ENCODE measurements at regions not wholly inside any gene's neighbourhood (a gene's known extent, or its start where the extent isn't known, plus 50 kb on each side); places are given as distances from the start of the nearest gene placed in this dataset.

DNA sequence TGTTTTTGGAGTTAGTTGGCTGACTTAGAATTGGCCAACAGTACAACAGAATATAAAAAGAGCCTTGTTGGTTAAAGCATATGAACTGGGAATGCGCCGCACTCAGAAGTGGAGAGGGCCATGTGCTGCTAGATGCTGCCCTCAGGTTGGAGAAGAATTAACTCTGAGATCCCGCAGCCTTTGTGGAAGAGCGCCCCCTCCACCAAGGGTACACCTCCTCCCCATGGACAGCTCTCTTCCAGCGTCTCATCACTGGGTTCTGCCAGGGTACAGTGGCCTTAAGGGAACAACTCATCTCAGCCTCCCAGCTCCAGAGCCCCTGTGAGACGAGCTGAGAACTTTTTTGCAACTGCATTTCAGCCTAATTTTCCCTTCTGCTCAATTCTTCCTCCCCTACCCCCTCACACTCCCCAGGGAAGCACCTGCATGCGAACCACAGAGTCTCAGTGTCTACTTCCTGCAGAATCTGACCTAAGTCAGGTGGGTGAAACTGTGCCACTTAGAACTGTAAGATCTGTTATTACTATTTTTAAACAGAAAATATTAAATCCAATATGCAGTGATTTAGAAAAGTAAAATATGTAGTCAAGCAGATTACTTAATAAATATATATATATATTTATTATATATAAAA lies 380.6 kb downstream of the RAB28 start:
- H3K4me2 ChIP-seq (ENCODE audit: control insufficient read depth, extremely low read depth, insufficient read depth, low read depth, low read length), result no peak overlapping the region
- no peak overlapping the region for H3K4me3 ChIP-seq (ENCODE audit: control insufficient read depth in 2 of 3, extremely low read depth in 1 of 3, insufficient read depth in 2 of 3, low read depth in 1 of 3, low read length in 3 of 3)
- H3K79me2 ChIP-seq (ENCODE audit: control insufficient read depth, insufficient read depth, low read length), result no peaks in the 10 kb centered on the region
- H3K9ac ChIP-seq (ENCODE audit: control insufficient read depth, extremely low read depth, insufficient read depth, low read length), result no peak overlapping the region
- no peaks in the 10 kb centered on the region for H4K20me1 ChIP-seq (ENCODE audit: control insufficient read depth, extremely low read depth, insufficient read depth, low read length)
- no peaks in the 10 kb centered on the region for H3K27me3 ChIP-seq (ENCODE audit: control insufficient read depth, extremely low read depth, insufficient read depth, low read length)
- no peak overlapping the region for H3K27ac ChIP-seq (ENCODE audit: control insufficient read depth, insufficient read depth, low read length)
- H3K4me1 ChIP-seq (ENCODE audit: control insufficient read depth, extremely low read depth, insufficient read depth, low read length), result no peaks in the 10 kb centered on the region
- DNase-seq (ENCODE audit: low read depth, low spot score) (no peak), FAIRE-seq (no peak)
- dilution Hi-C loops (cut with MboI; ENCODE audit: extremely low pct_ligation_motif_present, low sequenced_read_pairs), result no loop called here
- no peaks in the 10 kb centered on the region for H3K9me1 ChIP-seq (ENCODE audit: control insufficient read depth, extremely low read depth, insufficient read depth, low read length)
- H3K36me3 ChIP-seq (ENCODE audit: control insufficient read depth in 2 of 2, extremely low read depth in 1 of 2, insufficient read depth in 2 of 2, low read length in 2 of 2), result no peaks in the 10 kb centered on the region
- no peaks in the 10 kb centered on the region for H3K9me3 ChIP-seq (ENCODE audit: control insufficient read depth, low read depth, low read length)
- no peak for TF ChIP-seq EZH2 (IDR thresholded peaks at IDR 0.05; ENCODE audit: low read length)
- TF ChIP-seq, protein P1, sequence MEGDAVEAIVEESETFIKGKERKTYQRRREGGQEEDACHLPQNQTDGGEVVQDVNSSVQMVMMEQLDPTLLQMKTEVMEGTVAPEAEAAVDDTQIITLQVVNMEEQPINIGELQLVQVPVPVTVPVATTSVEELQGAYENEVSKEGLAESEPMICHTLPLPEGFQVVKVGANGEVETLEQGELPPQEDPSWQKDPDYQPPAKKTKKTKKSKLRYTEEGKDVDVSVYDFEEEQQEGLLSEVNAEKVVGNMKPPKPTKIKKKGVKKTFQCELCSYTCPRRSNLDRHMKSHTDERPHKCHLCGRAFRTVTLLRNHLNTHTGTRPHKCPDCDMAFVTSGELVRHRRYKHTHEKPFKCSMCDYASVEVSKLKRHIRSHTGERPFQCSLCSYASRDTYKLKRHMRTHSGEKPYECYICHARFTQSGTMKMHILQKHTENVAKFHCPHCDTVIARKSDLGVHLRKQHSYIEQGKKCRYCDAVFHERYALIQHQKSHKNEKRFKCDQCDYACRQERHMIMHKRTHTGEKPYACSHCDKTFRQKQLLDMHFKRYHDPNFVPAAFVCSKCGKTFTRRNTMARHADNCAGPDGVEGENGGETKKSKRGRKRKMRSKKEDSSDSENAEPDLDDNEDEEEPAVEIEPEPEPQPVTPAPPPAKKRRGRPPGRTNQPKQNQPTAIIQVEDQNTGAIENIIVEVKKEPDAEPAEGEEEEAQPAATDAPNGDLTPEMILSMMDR (optimal IDR thresholded peaks at IDR 0.05 in 1 of 3, IDR thresholded peaks at IDR 0.05 in 1 of 3, conservative IDR thresholded peaks at IDR 0.05 in 1 of 3; ENCODE audit: extremely low read depth in 1 of 3, insufficient read depth in 2 of 3, low read length in 3 of 3), result no peak
- no peak overlapping the region for H2AFZ ChIP-seq (ENCODE audit: control insufficient read depth, low read length)

DNA sequence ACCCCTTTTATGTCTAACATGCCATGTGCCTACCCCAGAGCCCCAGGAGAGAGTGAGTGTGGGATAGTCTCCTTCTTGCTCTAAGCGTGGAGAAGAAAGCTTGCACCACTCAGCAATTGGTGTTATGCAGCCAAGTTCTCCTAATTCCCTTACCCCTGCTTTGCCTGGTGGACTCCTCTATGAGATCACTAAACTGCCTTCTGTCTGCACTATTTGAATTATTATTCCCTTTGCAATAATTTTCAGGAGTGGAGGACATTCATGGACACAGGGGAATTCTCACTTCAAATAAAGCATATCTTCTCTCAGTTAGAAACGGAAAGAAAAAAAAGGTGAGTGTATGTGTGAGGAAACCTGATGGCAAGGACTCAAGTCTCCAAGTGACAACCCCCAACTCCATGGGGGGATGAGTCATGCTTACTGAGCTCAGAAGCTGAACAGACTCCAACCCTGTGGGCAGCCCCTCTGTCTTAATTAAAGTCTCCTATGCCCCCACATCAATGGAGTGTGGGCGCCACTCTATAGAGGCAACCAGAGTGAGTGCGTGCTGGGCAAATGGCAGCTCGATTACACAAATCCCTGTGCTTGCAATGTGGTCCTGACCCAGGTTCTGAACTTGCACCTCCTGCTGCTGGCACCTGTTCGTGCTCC lies 381.9 kb downstream of the RAB28 start:
- no peak for FAIRE-seq
- no peak for DNase-seq (ENCODE audit: low read depth, low spot score)
- no peak overlapping the region for H3K27ac ChIP-seq (ENCODE audit: control insufficient read depth, insufficient read depth, low read length)
- H3K9me1 ChIP-seq (ENCODE audit: control insufficient read depth, extremely low read depth, insufficient read depth, low read length), result no peaks in the 10 kb centered on the region
- H3K4me3 ChIP-seq (ENCODE audit: control insufficient read depth in 2 of 3, extremely low read depth in 1 of 3, insufficient read depth in 2 of 3, low read depth in 1 of 3, low read length in 3 of 3), result no peak overlapping the region
- H3K9ac ChIP-seq (ENCODE audit: control insufficient read depth, extremely low read depth, insufficient read depth, low read length), result no peak overlapping the region
- dilution Hi-C loops (cut with MboI; ENCODE audit: extremely low pct_ligation_motif_present, low sequenced_read_pairs), result no loop called here
- H3K9me3 ChIP-seq (ENCODE audit: control insufficient read depth, low read depth, low read length), result no peaks in the 10 kb centered on the region
- TF ChIP-seq, protein P1 (optimal IDR thresholded peaks at IDR 0.05 in 1 of 3, IDR thresholded peaks at IDR 0.05 in 1 of 3, conservative IDR thresholded peaks at IDR 0.05 in 1 of 3; ENCODE audit: extremely low read depth in 1 of 3, insufficient read depth in 2 of 3, low read length in 3 of 3), result no peak
- TF ChIP-seq EZH2 (IDR thresholded peaks at IDR 0.05; ENCODE audit: low read length), result no peak
- H4K20me1 ChIP-seq (ENCODE audit: control insufficient read depth, extremely low read depth, insufficient read depth, low read length), result no peaks in the 10 kb centered on the region
- no peak overlapping the region for H3K4me2 ChIP-seq (ENCODE audit: control insufficient read depth, extremely low read depth, insufficient read depth, low read depth, low read length)
- H3K27me3 ChIP-seq (ENCODE audit: control insufficient read depth, extremely low read depth, insufficient read depth, low read length), result no peaks in the 10 kb centered on the region
- H3K36me3 ChIP-seq (ENCODE audit: control insufficient read depth in 2 of 2, extremely low read depth in 1 of 2, insufficient read depth in 2 of 2, low read length in 2 of 2), result no peaks in the 10 kb centered on the region
- no peaks in the 10 kb centered on the region for H3K79me2 ChIP-seq (ENCODE audit: control insufficient read depth, insufficient read depth, low read length)
- no peak overlapping the region for H2AFZ ChIP-seq (ENCODE audit: control insufficient read depth, low read length)
- no peaks in the 10 kb centered on the region for H3K4me1 ChIP-seq (ENCODE audit: control insufficient read depth, extremely low read depth, insufficient read depth, low read length)

All from keratinocyte (primary cell).